ENCODE measurements at regions not wholly inside any gene's neighbourhood (a gene's known extent, or its start where the extent isn't known, plus 50 kb on each side); places are given as distances from the start of the nearest gene placed in this dataset.

DNA sequence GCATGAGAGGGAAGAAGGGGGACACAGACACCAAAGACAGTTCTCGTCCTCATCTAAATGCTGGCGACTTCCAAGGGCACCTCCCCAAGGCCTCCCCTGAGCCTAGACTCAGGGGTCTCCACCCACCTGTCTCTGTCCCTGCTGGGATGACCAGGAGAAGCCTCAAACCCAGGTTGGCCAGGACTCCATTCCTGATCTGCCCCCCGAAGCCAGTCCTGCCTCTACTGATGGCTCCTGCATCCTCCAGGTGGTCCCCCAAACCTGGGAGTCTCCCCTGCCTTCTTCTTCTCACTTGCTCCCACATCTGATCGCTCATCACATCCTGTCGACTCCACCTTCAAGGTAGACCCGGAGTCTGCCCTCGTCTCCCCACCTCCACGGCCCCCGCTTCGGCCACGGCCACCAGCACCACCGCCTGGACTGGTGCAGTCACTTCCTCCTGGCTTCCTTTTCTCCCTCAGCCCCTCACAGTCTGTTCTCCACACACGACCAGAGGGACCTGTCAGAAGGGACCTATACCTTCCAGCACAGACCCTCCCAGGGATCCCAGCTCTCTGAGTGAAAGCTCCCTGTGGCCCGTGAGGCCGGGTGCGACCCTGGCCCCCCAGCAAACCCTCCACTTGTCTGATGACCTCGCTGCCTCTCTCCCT lies 92.1 kb downstream of the CEBPB start:
- TF ChIP-seq, protein P1, sequence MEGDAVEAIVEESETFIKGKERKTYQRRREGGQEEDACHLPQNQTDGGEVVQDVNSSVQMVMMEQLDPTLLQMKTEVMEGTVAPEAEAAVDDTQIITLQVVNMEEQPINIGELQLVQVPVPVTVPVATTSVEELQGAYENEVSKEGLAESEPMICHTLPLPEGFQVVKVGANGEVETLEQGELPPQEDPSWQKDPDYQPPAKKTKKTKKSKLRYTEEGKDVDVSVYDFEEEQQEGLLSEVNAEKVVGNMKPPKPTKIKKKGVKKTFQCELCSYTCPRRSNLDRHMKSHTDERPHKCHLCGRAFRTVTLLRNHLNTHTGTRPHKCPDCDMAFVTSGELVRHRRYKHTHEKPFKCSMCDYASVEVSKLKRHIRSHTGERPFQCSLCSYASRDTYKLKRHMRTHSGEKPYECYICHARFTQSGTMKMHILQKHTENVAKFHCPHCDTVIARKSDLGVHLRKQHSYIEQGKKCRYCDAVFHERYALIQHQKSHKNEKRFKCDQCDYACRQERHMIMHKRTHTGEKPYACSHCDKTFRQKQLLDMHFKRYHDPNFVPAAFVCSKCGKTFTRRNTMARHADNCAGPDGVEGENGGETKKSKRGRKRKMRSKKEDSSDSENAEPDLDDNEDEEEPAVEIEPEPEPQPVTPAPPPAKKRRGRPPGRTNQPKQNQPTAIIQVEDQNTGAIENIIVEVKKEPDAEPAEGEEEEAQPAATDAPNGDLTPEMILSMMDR (conservative IDR thresholded peaks at IDR 0.05), result no peak
- no peak for TF ChIP-seq ZFX (IDR thresholded peaks at IDR 0.05)
